GM12878 (cell line): ENCODE measurements at regions not wholly inside any gene's neighbourhood (a gene's known extent, or its start where the extent isn't known, plus 50 kb on each side); places are given as distances from the start of the nearest gene placed in this dataset.

Source experiments
- ATAC-seq: fragments of 200-7000 bp; cut with Tn5 transposase; 3 replicates; pipeline ENCODE4 v1.9.1; 2020; ENCODE audit warnings: mild to moderate bottlenecking, moderate library complexity
- BruUV-seq: library from RNA; stranded (reverse); fragments of 400-500 nt; replicated peaks from 2 replicates; lab custom pipeline; 2021; lab: Mats Ljungman, UMichigan
- CTCF ChIA-PET: fragments of 300-600 bp; sonication (Branson Sonifier 250); formaldehyde crosslinking; extraction: SDS; loops from one replicate; lab custom pipeline; 2021; ENCODE audit warnings: inconsistent platforms; lab: Yijun Ruan, JAX
- POLR2A ChIA-PET: fragments of 350-600 bp; formaldehyde crosslinking; extraction: SDS; loops from one replicate; lab custom pipeline; 2021; ENCODE audit warnings: inconsistent platforms; lab: Charles Lee
- RAD21 ChIA-PET: fragments of 300-600 bp; sonication (Branson Sonifier 250); formaldehyde crosslinking; loops from one replicate; lab custom pipeline; 2023; ENCODE audit warnings: antibody characterized with exemption; ENCODE audit not compliant: unreplicated experiment; lab: Charles Lee
- SMC1A ChIA-PET: fragments of 300-600 bp; sonication (Branson Sonifier 250); formaldehyde crosslinking; loops from one replicate; lab custom pipeline; 2023; ENCODE audit not compliant: unreplicated experiment, uncharacterized antibody; lab: Charles Lee
- DNase-seq: peaks from one replicate; pipeline ENCODE4 v3.0.0-alpha.2; 2011; ENCODE audit warnings: low read depth, low spot score
- FAIRE-seq: peaks from 3 replicates; lab custom pipeline; 2011; peaks lifted over from hg19 to GRCh38; lab: Jason Lieb, UNC
- H2AFZ ChIP-seq: 2 replicates; pipeline ENCODE4 v1.6.0; 2011; ENCODE audit warnings: low read depth, low read length, control low read depth; ENCODE audit not compliant: control insufficient read depth
- H3K27ac ChIP-seq: 2 replicates; pipeline ENCODE4 v1.5.1; 2011; ENCODE audit warnings: control low read depth; ENCODE audit not compliant: control insufficient read depth, insufficient read depth
- H3K27me3 ChIP-seq, 2 experiments: replicated peaks in 1 of 2; 2 replicates each; pipeline versions ENCODE4 v1.6.0 to v1.6.1; 2011; ENCODE audit warnings: low read length in 1 of 2; ENCODE audit not compliant: control insufficient read depth in 2 of 2, insufficient read depth in 2 of 2
- H3K36me3 ChIP-seq, 2 experiments: 2 replicates each; pipeline ENCODE4 v1.5.1; 2011; ENCODE audit warnings: low read length in 1 of 2; ENCODE audit not compliant: control insufficient read depth in 2 of 2, insufficient read depth in 2 of 2
- H3K4me1 ChIP-seq: 2 replicates; pipeline ENCODE4 v1.6.1; 2011; ENCODE audit warnings: mild to moderate bottlenecking, low read length, moderate library complexity, mixed read lengths; ENCODE audit not compliant: control insufficient read depth, insufficient read depth
- H3K4me2 ChIP-seq: 2 replicates; pipeline ENCODE4 v1.6.0; 2011; ENCODE audit warnings: control low read depth; ENCODE audit not compliant: control insufficient read depth, insufficient read depth
- H3K4me3 ChIP-seq: fragments of 200-600 bp; sonication (generic); 2 replicates; pipeline ENCODE4 v1.5.1; 2016
- H3K79me2 ChIP-seq: 2 replicates; pipeline ENCODE4 v1.6.0; 2011; ENCODE audit warnings: low read length; ENCODE audit not compliant: control insufficient read depth, insufficient read depth
- H3K9ac ChIP-seq: 2 replicates; pipeline ENCODE4 v1.8.0; 2011; ENCODE audit warnings: low read length, control low read depth, mixed read lengths; ENCODE audit not compliant: control insufficient read depth, insufficient read depth
- H3K9me3 ChIP-seq: replicated peaks from 3 replicates; pipeline ENCODE4 v1.5.1; 2011; ENCODE audit warnings: mild to moderate bottlenecking, low read length; ENCODE audit not compliant: control insufficient read depth, insufficient read depth
- H4K20me1 ChIP-seq: 2 replicates; pipeline ENCODE4 v1.6.0; 2011; ENCODE audit not compliant: control insufficient read depth, insufficient read depth
- ATF7 ChIP-seq: fragments of 450-650 bp; IDR thresholded peaks from 2 replicates; pipeline ENCODE4 v1.6.1; 2016; ENCODE audit warnings: low read depth, mild to moderate bottlenecking
- BMI1 ChIP-seq: fragments of 450-650 bp; IDR thresholded peaks from 2 replicates; pipeline ENCODE4 v1.6.1; 2016; ENCODE audit warnings: mild to moderate bottlenecking, moderate library complexity, borderline replicate concordance
- CEBPB ChIP-seq, 2 experiments: fragments of 150-350 bp in 1 of 2; IDR thresholded peaks; 2 replicates each; pipeline ENCODE4 v1.6.1; 2012 to 2014; ENCODE audit warnings: low read depth in 2 of 2, low read length in 2 of 2, borderline replicate concordance in 1 of 2, inconsistent platforms in 1 of 2
- EGR1 ChIP-seq, 2 experiments: IDR thresholded peaks; 1 replicate in 1 of 2; 2 replicates in 1 of 2; pipeline ENCODE4 v1.6.1; 2011 to 2012; ENCODE audit warnings: low read depth in 2 of 2, low read length in 2 of 2, borderline replicate concordance in 1 of 2, mild to moderate bottlenecking in 1 of 2, moderate library complexity in 1 of 2
- IRF4 ChIP-seq: IDR thresholded peaks from 2 replicates; pipeline ENCODE4 v1.6.1; 2011; ENCODE audit warnings: low read depth, low read length
- NFYB ChIP-seq: IDR thresholded peaks from 2 replicates; pipeline ENCODE4 v1.6.1; 2011; ENCODE audit warnings: low read depth, mild to moderate bottlenecking, low read length, improper control_type of control experiment, moderate library complexity; ENCODE audit not compliant: insufficient read depth
- NR2C2 ChIP-seq: IDR thresholded peaks from 2 replicates; pipeline ENCODE4 v1.6.1; 2011; ENCODE audit warnings: borderline replicate concordance, low read depth; ENCODE audit not compliant: control insufficient read depth, insufficient read length
- POLR2AphosphoS5 ChIP-seq: IDR thresholded peaks from 2 replicates; pipeline ENCODE4 v1.6.1; 2011; ENCODE audit warnings: mild to moderate bottlenecking, low read length, inconsistent platforms
- RBBP5 ChIP-seq: fragments of 200-600 bp; sonication (generic); conservative IDR thresholded peaks from 2 replicates; pipeline ENCODE4 v1.6.1; 2016
- SMAD1 ChIP-seq: fragments of 450-650 bp; IDR thresholded peaks from 2 replicates; pipeline ENCODE4 v1.6.1; 2018; ENCODE audit warnings: mild to moderate bottlenecking, low read depth; ENCODE audit not compliant: partially characterized antibody
- SP1 ChIP-seq: IDR thresholded peaks from one replicate; pipeline ENCODE4 v1.6.1; 2011; ENCODE audit warnings: low read depth, low read length
- SPI1 ChIP-seq: IDR thresholded peaks from 2 replicates; pipeline ENCODE4 v1.6.1; 2011; ENCODE audit warnings: low read depth, mild to moderate bottlenecking, low read length, moderate library complexity, borderline replicate concordance; ENCODE audit not compliant: insufficient read depth
- ZSCAN29 ChIP-seq: fragments of 450-650 bp; IDR thresholded peaks from 2 replicates; pipeline ENCODE4 v1.6.1; 2017; ENCODE audit warnings: mild to moderate bottlenecking, moderate library complexity
- WGBS: methylation state at CpG from one replicate; pipeline ENCODE4 v1.1.6; 2016; ENCODE audit warnings: low lambda C conversion rate; ENCODE audit not compliant: insufficient replicate concordance, insufficient coverage; ENCODE audit errors: missing lambda C conversion rate; 5-methylcytosine and 5-hydroxymethylcytosine counted together
- in situ Hi-C: fragments of 300-500 bp; cut with MboI; formaldehyde crosslinking; loops from 9 replicates; pipeline ENCODE4 v1.14.3; 2018; ENCODE audit warnings: mixed read lengths
- intact Hi-C: fragments of 100-400 bp; cut with micrococcal nuclease; formaldehyde crosslinking; loops from one replicate; pipeline ENCODE4 v1.14.2; 2022; ENCODE audit not compliant: unreplicated experiment
- TF ChIP-seq, protein P1 (sequence below): IDR thresholded peaks from 2 replicates; pipeline ENCODE4 v1.6.1; 2011; ENCODE audit warnings: low read depth, low read length, improper control_type of control experiment, borderline replicate concordance
- TF ChIP-seq, protein P2 (sequence below): IDR thresholded peaks from 2 replicates; pipeline ENCODE4 v1.6.1; 2012; ENCODE audit warnings: low read length, inconsistent platforms
- TF ChIP-seq, protein P3 (sequence below): IDR thresholded peaks from 2 replicates; pipeline ENCODE4 v1.6.1; 2012; ENCODE audit warnings: low read depth, low read length, improper control_type of control experiment
- TF ChIP-seq, protein P4 (sequence below): fragments of 450-650 bp; IDR thresholded peaks from 2 replicates; pipeline ENCODE4 v1.6.1; 2017; ENCODE audit warnings: antibody characterized with exemption, mild to moderate bottlenecking, moderate library complexity
- TF ChIP-seq, protein P5 (sequence below): fragments of 450-650 bp; IDR thresholded peaks from 2 replicates; pipeline ENCODE4 v1.6.1; 2017; ENCODE audit warnings: mild to moderate bottlenecking

DNA sequence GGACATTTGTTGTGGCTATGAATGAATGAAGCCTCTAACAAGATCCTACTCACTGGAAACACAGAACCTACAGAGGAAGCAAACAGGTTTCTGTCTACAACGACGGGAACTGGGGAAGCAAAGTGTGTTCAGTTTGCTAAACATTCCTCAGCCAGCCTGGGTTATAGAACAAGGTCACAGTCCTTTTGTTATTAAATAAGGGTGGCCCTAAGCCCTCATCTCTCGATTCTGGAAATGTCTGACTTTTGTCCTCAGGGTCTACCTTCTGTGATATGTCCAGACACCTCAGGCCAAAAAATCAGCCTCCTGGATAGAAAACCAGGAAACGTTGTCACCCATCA is 64.6 kb upstream of the ARHGEF7 start:
- POLR2A ChIA-PET, result no interaction called here
- H3K4me3 ChIP-seq, result no peak overlapping the region
- TF ChIP-seq POLR2AphosphoS5, result no peak
- no peak for TF ChIP-seq RBBP5
- TF ChIP-seq SMAD1, result no peak
- TF ChIP-seq NR2C2, result no peak
- TF ChIP-seq, protein P1, sequence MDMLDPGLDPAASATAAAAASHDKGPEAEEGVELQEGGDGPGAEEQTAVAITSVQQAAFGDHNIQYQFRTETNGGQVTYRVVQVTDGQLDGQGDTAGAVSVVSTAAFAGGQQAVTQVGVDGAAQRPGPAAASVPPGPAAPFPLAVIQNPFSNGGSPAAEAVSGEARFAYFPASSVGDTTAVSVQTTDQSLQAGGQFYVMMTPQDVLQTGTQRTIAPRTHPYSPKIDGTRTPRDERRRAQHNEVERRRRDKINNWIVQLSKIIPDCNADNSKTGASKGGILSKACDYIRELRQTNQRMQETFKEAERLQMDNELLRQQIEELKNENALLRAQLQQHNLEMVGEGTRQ, result no peak
- TF ChIP-seq, protein P2, sequence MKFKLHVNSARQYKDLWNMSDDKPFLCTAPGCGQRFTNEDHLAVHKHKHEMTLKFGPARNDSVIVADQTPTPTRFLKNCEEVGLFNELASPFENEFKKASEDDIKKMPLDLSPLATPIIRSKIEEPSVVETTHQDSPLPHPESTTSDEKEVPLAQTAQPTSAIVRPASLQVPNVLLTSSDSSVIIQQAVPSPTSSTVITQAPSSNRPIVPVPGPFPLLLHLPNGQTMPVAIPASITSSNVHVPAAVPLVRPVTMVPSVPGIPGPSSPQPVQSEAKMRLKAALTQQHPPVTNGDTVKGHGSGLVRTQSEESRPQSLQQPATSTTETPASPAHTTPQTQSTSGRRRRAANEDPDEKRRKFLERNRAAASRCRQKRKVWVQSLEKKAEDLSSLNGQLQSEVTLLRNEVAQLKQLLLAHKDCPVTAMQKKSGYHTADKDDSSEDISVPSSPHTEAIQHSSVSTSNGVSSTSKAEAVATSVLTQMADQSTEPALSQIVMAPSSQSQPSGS, result no peak
- TF ChIP-seq, protein P3, sequence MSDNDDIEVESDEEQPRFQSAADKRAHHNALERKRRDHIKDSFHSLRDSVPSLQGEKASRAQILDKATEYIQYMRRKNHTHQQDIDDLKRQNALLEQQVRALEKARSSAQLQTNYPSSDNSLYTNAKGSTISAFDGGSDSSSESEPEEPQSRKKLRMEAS, result no peak
- TF ChIP-seq NFYB, result no peak
- no peak for TF ChIP-seq EGR1 (IDR thresholded peaks at IDR 0.05; ENCODE audit: borderline replicate concordance in 1 of 2, low read depth in 2 of 2, low read length in 2 of 2)
- TF ChIP-seq SP1, result no peak
- TF ChIP-seq ZSCAN29, result no peak
- TF ChIP-seq SPI1, result no peak
- no peak for TF ChIP-seq IRF4
- TF ChIP-seq, protein P4, sequence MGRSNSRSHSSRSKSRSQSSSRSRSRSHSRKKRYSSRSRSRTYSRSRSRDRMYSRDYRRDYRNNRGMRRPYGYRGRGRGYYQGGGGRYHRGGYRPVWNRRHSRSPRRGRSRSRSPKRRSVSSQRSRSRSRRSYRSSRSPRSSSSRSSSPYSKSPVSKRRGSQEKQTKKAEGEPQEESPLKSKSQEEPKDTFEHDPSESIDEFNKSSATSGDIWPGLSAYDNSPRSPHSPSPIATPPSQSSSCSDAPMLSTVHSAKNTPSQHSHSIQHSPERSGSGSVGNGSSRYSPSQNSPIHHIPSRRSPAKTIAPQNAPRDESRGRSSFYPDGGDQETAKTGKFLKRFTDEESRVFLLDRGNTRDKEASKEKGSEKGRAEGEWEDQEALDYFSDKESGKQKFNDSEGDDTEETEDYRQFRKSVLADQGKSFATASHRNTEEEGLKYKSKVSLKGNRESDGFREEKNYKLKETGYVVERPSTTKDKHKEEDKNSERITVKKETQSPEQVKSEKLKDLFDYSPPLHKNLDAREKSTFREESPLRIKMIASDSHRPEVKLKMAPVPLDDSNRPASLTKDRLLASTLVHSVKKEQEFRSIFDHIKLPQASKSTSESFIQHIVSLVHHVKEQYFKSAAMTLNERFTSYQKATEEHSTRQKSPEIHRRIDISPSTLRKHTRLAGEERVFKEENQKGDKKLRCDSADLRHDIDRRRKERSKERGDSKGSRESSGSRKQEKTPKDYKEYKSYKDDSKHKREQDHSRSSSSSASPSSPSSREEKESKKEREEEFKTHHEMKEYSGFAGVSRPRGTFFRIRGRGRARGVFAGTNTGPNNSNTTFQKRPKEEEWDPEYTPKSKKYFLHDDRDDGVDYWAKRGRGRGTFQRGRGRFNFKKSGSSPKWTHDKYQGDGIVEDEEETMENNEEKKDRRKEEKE, result no peak
- TF ChIP-seq, protein P5, sequence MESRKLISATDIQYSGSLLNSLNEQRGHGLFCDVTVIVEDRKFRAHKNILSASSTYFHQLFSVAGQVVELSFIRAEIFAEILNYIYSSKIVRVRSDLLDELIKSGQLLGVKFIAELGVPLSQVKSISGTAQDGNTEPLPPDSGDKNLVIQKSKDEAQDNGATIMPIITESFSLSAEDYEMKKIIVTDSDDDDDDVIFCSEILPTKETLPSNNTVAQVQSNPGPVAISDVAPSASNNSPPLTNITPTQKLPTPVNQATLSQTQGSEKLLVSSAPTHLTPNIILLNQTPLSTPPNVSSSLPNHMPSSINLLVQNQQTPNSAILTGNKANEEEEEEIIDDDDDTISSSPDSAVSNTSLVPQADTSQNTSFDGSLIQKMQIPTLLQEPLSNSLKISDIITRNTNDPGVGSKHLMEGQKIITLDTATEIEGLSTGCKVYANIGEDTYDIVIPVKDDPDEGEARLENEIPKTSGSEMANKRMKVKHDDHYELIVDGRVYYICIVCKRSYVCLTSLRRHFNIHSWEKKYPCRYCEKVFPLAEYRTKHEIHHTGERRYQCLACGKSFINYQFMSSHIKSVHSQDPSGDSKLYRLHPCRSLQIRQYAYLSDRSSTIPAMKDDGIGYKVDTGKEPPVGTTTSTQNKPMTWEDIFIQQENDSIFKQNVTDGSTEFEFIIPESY, result no peak
- no peak for TF ChIP-seq ATF7
- no peak for TF ChIP-seq BMI1
- no peak for TF ChIP-seq CEBPB (IDR thresholded peaks at IDR 0.05; ENCODE audit: borderline replicate concordance in 1 of 2, low read depth in 2 of 2, low read length in 2 of 2)
- intact Hi-C loops, result loop anchor here (1.0 to 10.0 kb wide), 2 partner anchors 106 to 216 kb away; no protein-coding TSS in a partner anchor
- peaks cover 12% of the 10 kb centered on the region for H3K4me1 ChIP-seq
- FAIRE-seq, result no peak
- in situ Hi-C loops, result no loop called here
- H3K36me3 ChIP-seq, result no peaks in the 10 kb centered on the region
- 0% methylated on average over 4 of the region's 4 CpGs for WGBS
- RAD21 ChIA-PET, result interaction anchor here (2.7 to 6.1 kb wide), 2 partner anchors 107 to 136 kb away, joined by 17 to 40 read pairs; partner anchors contain the start of gene ANKRD10
- H3K27me3 ChIP-seq, result no peaks in the 10 kb centered on the region
- H3K27ac ChIP-seq, result no peak overlapping the region
- H3K9me3 ChIP-seq, result no peaks in the 10 kb centered on the region
- H3K4me2 ChIP-seq, result no peak overlapping the region
- no peaks in the 10 kb centered on the region for H3K79me2 ChIP-seq
- DNase-seq, result no peak
- no peak overlapping the region for H2AFZ ChIP-seq
- CTCF ChIA-PET, result interaction anchor here (1.3 to 5.0 kb wide), 3 partner anchors 17 to 137 kb away, joined by 3 to 33 read pairs (median 4); no protein-coding TSS in a partner anchor
- no peaks in the 10 kb centered on the region for H4K20me1 ChIP-seq
- no peak overlapping the region for H3K9ac ChIP-seq
- SMC1A ChIA-PET, result interaction anchor here (1.0 to 5.5 kb wide), 3 partner anchors 106 to 222 kb away, joined by 3 to 28 read pairs (median 3); no protein-coding TSS in a partner anchor
- ATAC-seq, result no peak
- BruUV-seq, result no TSS peak
